ENCODE measurements at regions not wholly inside any gene's neighbourhood (a gene's known extent, or its start where the extent isn't known, plus 50 kb on each side); places are given as distances from the start of the nearest gene placed in this dataset.
A peak's percentile ranks its signal among the peaks of the same experiment; 100 is the strongest.

- Histone ChIP-seq H3K27me3 (ENCODE audit: control insufficient read depth, insufficient read depth, low read length) (no peaks in the 10 kb centered on the region), H3K4me3 (ENCODE audit: low read depth, low read length) (peak overlapping the region; percentile 28), H3K36me3 (ENCODE audit: control insufficient read depth, insufficient read depth, low read length) (no peaks in the 10 kb centered on the region)
- TF ChIP-seq CTCF (IDR thresholded peaks at IDR 0.05; ENCODE audit: insufficient read depth, low read length, severe bottlenecking): no peak
- DNase-seq (ENCODE audit: low read depth) (peak; percentile 98), FAIRE-seq (peak; percentile 92)
These were observed 154.4 kb upstream of the AKR1E2 start for GRCh38 chr10:4671451-4672145.

DNA sequence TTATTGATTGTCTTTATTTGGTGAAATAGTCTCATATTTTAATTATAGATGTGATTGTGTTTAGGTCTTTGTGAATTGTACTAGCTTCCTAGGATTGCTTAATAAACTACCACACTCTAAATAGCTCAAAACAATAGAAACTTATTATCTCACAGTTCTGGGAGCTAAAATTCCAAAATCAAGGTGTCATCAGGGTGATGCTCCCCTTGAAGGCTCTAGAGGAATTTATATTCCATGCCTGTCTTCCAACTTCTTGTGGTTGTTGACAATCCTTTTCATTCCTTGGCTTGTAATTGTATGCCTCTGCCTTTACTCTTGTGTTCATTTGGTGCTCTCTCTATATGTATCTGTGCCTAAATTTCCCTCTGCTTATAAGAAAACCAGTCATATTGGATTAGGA, 155.3 kb upstream of the AKR1E2 start:
- no peak overlapping the region for H3K4me3 ChIP-seq (ENCODE audit: low read depth, low read length)
- no peaks in the 10 kb centered on the region for H3K36me3 ChIP-seq (ENCODE audit: control insufficient read depth, insufficient read depth, low read length)
- FAIRE-seq (no peak), DNase-seq (ENCODE audit: low read depth) (peak; percentile 85)
- no peak for TF ChIP-seq CTCF (IDR thresholded peaks at IDR 0.05; ENCODE audit: insufficient read depth, low read length, severe bottlenecking)
- no peaks in the 10 kb centered on the region for H3K27me3 ChIP-seq (ENCODE audit: control insufficient read depth, insufficient read depth, low read length)

DNA sequence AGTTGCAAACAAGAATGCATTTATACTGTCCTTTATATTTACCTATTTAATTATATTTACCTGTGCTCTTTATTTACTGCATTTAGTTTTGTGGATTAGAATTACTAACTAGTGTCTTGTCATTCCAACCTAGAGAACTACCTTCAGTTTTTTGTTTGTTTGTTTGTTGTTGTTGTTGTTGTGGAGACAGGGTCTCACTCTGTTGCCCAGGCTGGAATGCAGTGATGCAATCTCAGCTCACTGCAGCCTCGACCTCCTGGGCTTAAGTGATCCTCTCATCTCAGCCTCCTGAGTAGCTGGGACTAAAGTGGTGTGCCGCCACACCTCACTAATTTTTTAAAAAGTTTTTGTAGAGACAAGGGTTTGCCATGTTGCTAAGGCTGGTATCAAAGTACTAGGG, 156.4 kb upstream of the AKR1E2 start:
- DNase-seq (ENCODE audit: low read depth): no peak
- Histone ChIP-seq H3K27me3 (ENCODE audit: control insufficient read depth, insufficient read depth, low read length) (no peaks in the 10 kb centered on the region), H3K36me3 (ENCODE audit: control insufficient read depth, insufficient read depth, low read length) (no peaks in the 10 kb centered on the region), H3K4me3 (ENCODE audit: low read depth, low read length) (no peak overlapping the region)
- no peak for FAIRE-seq
- TF ChIP-seq CTCF (IDR thresholded peaks at IDR 0.05; ENCODE audit: insufficient read depth, low read length, severe bottlenecking): no peak

DNA sequence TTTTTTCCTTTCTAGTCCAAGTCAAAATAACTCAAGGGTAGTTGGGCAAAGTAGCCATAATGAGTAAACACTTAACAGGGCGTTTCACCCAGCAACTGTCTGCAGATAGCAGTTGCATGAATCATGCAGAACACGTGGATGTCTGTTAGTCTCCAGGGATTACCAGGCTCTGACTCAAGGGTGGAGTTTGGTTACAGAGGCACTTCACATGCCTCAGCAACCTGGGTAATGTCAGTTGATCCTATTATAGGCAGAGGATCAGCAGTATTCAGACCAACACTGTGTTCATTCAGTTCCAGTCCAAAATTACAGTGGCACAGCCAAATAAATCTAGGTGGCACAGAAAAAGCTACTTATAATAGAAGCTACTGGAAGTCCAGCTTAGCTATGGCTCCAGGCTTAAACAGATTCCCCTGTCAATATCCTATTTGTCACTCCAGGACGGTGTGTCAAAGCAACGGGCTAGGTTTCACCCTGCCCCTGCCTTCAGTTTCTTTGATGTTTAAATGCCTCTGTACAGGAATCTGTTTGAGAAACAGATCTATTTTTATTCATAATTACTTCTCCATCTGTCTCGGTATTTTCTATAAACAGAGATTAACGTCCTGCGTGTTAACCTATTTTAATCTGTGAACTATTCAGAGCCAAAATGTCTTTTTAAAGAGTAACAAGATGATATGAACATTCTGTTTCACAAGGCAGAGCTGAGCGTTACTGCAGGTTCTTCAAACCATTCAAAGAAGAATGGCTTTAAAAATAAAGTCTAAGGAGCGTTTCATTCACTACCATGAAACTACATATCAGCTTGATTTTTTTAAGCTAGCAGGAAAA, 162.6 kb upstream of the AKR1E2 start:
- no peaks in the 10 kb centered on the region for H3K36me3 ChIP-seq (ENCODE audit: control insufficient read depth, insufficient read depth, low read length)
- H3K4me3 ChIP-seq (ENCODE audit: low read depth, low read length): no peak overlapping the region
- FAIRE-seq (peak; percentile 98), DNase-seq (ENCODE audit: low read depth) (peak; percentile 100)
- TF ChIP-seq CTCF (IDR thresholded peaks at IDR 0.05; ENCODE audit: insufficient read depth, low read length, severe bottlenecking): no peak
- H3K27me3 ChIP-seq (ENCODE audit: control insufficient read depth, insufficient read depth, low read length): no peaks in the 10 kb centered on the region

GRCh38 chr10:4662576-4663161, 163.3 kb upstream of the AKR1E2 start:
- Histone ChIP-seq H3K27me3 (ENCODE audit: control insufficient read depth, insufficient read depth, low read length) (no peaks in the 10 kb centered on the region), H3K4me3 (ENCODE audit: low read depth, low read length) (no peak overlapping the region), H3K36me3 (ENCODE audit: control insufficient read depth, insufficient read depth, low read length) (no peaks in the 10 kb centered on the region)
- DNase-seq (ENCODE audit: low read depth) (no peak), FAIRE-seq (no peak)
- TF ChIP-seq CTCF (IDR thresholded peaks at IDR 0.05; ENCODE audit: insufficient read depth, low read length, severe bottlenecking): no peak

All from bronchial epithelial cell (primary cell).